Effector memory CD8-positive, alpha-beta T cell (primary cell): ENCODE measurements at regions not wholly inside any gene's neighbourhood (a gene's known extent, or its start where the extent isn't known, plus 50 kb on each side); places are given as distances from the start of the nearest gene placed in this dataset.

ENCODE experiments used
- ATAC-seq: fragments of 150-1000 bp; cut with Tn5 transposase; replicated peaks from 2 replicates; pipeline ENCODE4 v1.10.0; 2021; ENCODE audit warnings: mild to moderate bottlenecking, moderate library complexity
- DNase-seq, 3 experiments: peaks; one replicate each; pipeline ENCODE4 v3.0.0; 2021
- H3K27ac Mint-ChIP-seq, 2 donors: one replicate each; pipeline ENCODE4 v1.8.0; 2022; ENCODE audit warnings: mild to moderate bottlenecking in 2 of 2, mixed read lengths in 2 of 2, moderate library complexity in 2 of 2
- H3K27me3 Mint-ChIP-seq, 2 donors: one replicate each; pipeline ENCODE4 v1.8.0; 2022; ENCODE audit warnings: mixed read lengths in 2 of 2
- H3K36me3 Mint-ChIP-seq: one replicate; pipeline ENCODE4 v1.8.0; 2022; ENCODE audit warnings: mild to moderate bottlenecking, moderate library complexity, mixed read lengths; ENCODE audit not compliant: insufficient read depth
- H3K4me1 Mint-ChIP-seq, 2 donors: one replicate each; pipeline ENCODE4 v1.8.0; 2022; ENCODE audit warnings: low read depth in 2 of 2, mixed read lengths in 2 of 2
- H3K4me3 Mint-ChIP-seq, 2 donors: one replicate each; pipeline ENCODE4 v1.8.0; 2022; ENCODE audit warnings: mild to moderate bottlenecking in 2 of 2, mixed read lengths in 2 of 2, moderate library complexity in 2 of 2
- H3K9me3 Mint-ChIP-seq, 2 donors: one replicate each; pipeline ENCODE4 v1.8.0; 2022; ENCODE audit warnings: mixed read lengths in 2 of 2

- H3K4me1 Mint-ChIP-seq = no peaks in the 10 kb centered on the region
- H3K4me3 Mint-ChIP-seq = no peak overlapping the region
- no peak for ATAC-seq
- no peaks in the 10 kb centered on the region for H3K9me3 Mint-ChIP-seq
- DNase-seq = peak; percentile 3 to 16 (median 6)
- no peaks in the 10 kb centered on the region for H3K27me3 Mint-ChIP-seq
- no peak overlapping the region for H3K27ac Mint-ChIP-seq
- H3K36me3 Mint-ChIP-seq = no peaks in the 10 kb centered on the region
These were observed 160.7 kb upstream of the NT5C1B start for GRCh38 chr2:18749912-18750526.

GRCh38 chr2:18745431-18746272 lies 156.3 kb upstream of the NT5C1B start:
- no peaks in the 10 kb centered on the region for H3K27me3 Mint-ChIP-seq
- H3K4me3 Mint-ChIP-seq = no peak overlapping the region
- ATAC-seq = no peak
- H3K9me3 Mint-ChIP-seq = no peaks in the 10 kb centered on the region
- DNase-seq = no peak
- no peaks in the 10 kb centered on the region for H3K4me1 Mint-ChIP-seq
- no peaks in the 10 kb centered on the region for H3K36me3 Mint-ChIP-seq
- no peak overlapping the region for H3K27ac Mint-ChIP-seq

- Mint-ChIP-seq H3K36me3 (no peaks in the 10 kb centered on the region), H3K9me3 (no peaks in the 10 kb centered on the region), H3K27me3 (no peaks in the 10 kb centered on the region), H3K4me3 (no peak overlapping the region), H3K4me1 (no peaks in the 10 kb centered on the region), H3K27ac (no peak overlapping the region)
- ATAC-seq (no peak), DNase-seq (no peak)
These were observed 152.7 kb upstream of the NT5C1B start for GRCh38 chr2:18741895-18742732.

- no peaks in the 10 kb centered on the region for H3K4me1 Mint-ChIP-seq
- no peak overlapping the region for H3K27ac Mint-ChIP-seq
- DNase-seq (no peak), ATAC-seq (no peak)
- H3K36me3 Mint-ChIP-seq = no peaks in the 10 kb centered on the region
- H3K27me3 Mint-ChIP-seq = no peaks in the 10 kb centered on the region
- H3K9me3 Mint-ChIP-seq = peaks cover 1 to 7% of the 10 kb centered on the region in 2 donors
- no peak overlapping the region for H3K4me3 Mint-ChIP-seq
These were observed 151.8 kb upstream of the NT5C1B start for GRCh38 chr2:18741191-18741590.

GRCh38 chr2:18740474-18740881 lies 151.1 kb upstream of the NT5C1B start:
- ATAC-seq = no peak
- Mint-ChIP-seq H3K27me3 (no peaks in the 10 kb centered on the region), H3K4me3 (no peak overlapping the region), H3K4me1 (no peaks in the 10 kb centered on the region), H3K36me3 (no peaks in the 10 kb centered on the region), H3K27ac (no peak overlapping the region), H3K9me3 (peaks cover 1 to 7% of the 10 kb centered on the region in 2 donors)
- no peak for DNase-seq

GRCh38 chr2:18731666-18732065 lies 142.3 kb upstream of the NT5C1B start:
- no peaks in the 10 kb centered on the region for H3K27me3 Mint-ChIP-seq
- DNase-seq = no peak
- no peaks in the 10 kb centered on the region for H3K4me1 Mint-ChIP-seq

GRCh38 chr2:18724371-18725145 lies 135.2 kb upstream of the NT5C1B start:
- DNase-seq = no peak
- no peak overlapping the region for H3K27ac Mint-ChIP-seq
- ATAC-seq = no peak
- no peaks in the 10 kb centered on the region for H3K36me3 Mint-ChIP-seq
- peaks cover 0 to 7% of the 10 kb centered on the region in 2 donors for H3K9me3 Mint-ChIP-seq
- no peak overlapping the region for H3K4me3 Mint-ChIP-seq
- peaks cover 0 to 2% of the 10 kb centered on the region in 2 donors for H3K4me1 Mint-ChIP-seq
- no peaks in the 10 kb centered on the region for H3K27me3 Mint-ChIP-seq

More at GRCh38 chr2:18731666-18732065, 142.3 kb upstream of the NT5C1B start:
- ATAC-seq = no peak
- H3K36me3 Mint-ChIP-seq = no peaks in the 10 kb centered on the region
- H3K9me3 Mint-ChIP-seq = peaks cover 4 to 17% of the 10 kb centered on the region in 2 donors
- H3K27ac Mint-ChIP-seq = no peak overlapping the region
- H3K4me3 Mint-ChIP-seq = no peak overlapping the region

GRCh38 chr2:18723219-18723618 lies 133.8 kb upstream of the NT5C1B start:
- Mint-ChIP-seq H3K27ac (no peak overlapping the region), H3K9me3 (peaks cover 0 to 7% of the 10 kb centered on the region in 2 donors), H3K4me1 (peaks cover 0 to 2% of the 10 kb centered on the region in 2 donors), H3K4me3 (no peak overlapping the region), H3K27me3 (no peaks in the 10 kb centered on the region), H3K36me3 (no peaks in the 10 kb centered on the region)
- DNase-seq (no peak), ATAC-seq (no peak)

- H3K9me3 Mint-ChIP-seq = peaks cover 0 to 15% of the 10 kb centered on the region in 2 donors
- H3K36me3 Mint-ChIP-seq = no peaks in the 10 kb centered on the region
- H3K4me3 Mint-ChIP-seq = no peak overlapping the region
- H3K4me1 Mint-ChIP-seq = peaks cover 0 to 2% of the 10 kb centered on the region in 2 donors
- no peak overlapping the region for H3K27ac Mint-ChIP-seq
- DNase-seq (no peak), ATAC-seq (no peak)
- H3K27me3 Mint-ChIP-seq = no peaks in the 10 kb centered on the region
These were observed 132.7 kb upstream of the NT5C1B start for GRCh38 chr2:18722101-18722500.

- H3K4me3 Mint-ChIP-seq = no peak overlapping the region
- H3K4me1 Mint-ChIP-seq = peaks cover 0 to 2% of the 10 kb centered on the region in 2 donors
- no peak for ATAC-seq
- H3K36me3 Mint-ChIP-seq = no peaks in the 10 kb centered on the region
- DNase-seq = no peak
- peaks cover 0 to 15% of the 10 kb centered on the region in 2 donors for H3K9me3 Mint-ChIP-seq
- no peaks in the 10 kb centered on the region for H3K27me3 Mint-ChIP-seq
- no peak overlapping the region for H3K27ac Mint-ChIP-seq
These were observed 131.9 kb upstream of the NT5C1B start for GRCh38 chr2:18721038-18721922.

- H3K4me3 Mint-ChIP-seq = no peak overlapping the region
- H3K36me3 Mint-ChIP-seq = no peaks in the 10 kb centered on the region
- no peaks in the 10 kb centered on the region for H3K27me3 Mint-ChIP-seq
- peaks cover 0 to 1% of the 10 kb centered on the region in 2 donors for H3K4me1 Mint-ChIP-seq
- ATAC-seq = no peak
- peaks cover 0 to 18% of the 10 kb centered on the region in 2 donors for H3K9me3 Mint-ChIP-seq
- H3K27ac Mint-ChIP-seq = no peak overlapping the region
- DNase-seq = no peak
These were observed 130.8 kb upstream of the NT5C1B start for GRCh38 chr2:18719978-18720775.
